ENCODE measurements at regions not wholly inside any gene's neighbourhood (a gene's known extent, or its start where the extent isn't known, plus 50 kb on each side); places are given as distances from the start of the nearest gene placed in this dataset.

DNA sequence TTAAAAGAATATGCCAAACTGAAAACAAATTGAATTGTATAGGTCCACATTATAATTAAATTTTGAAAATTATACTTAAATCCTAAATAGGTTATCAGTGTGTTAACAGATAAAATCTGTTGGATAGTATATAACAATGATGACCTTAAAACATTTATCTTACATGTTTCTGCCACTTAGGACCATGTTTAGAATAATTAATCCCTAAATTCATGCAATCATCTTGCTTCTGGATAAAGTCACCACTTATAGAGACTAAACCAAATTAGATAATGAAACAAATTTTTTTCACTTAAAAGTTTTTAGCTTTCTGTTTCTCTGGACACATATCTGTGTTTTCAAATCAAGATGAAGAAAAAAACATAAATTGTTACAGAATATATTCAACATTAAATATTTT lies 511.7 kb upstream of the MIR17HG start:
- TF ChIP-seq PATZ1 (tag by site-specific recombination; IDR thresholded peaks at IDR 0.05): no peak
- TF ChIP-seq CTCF (tag by site-specific recombination; IDR thresholded peaks at IDR 0.05): no peak
- TF ChIP-seq ZNF560 (tag by site-specific recombination; IDR thresholded peaks at IDR 0.05; ENCODE audit: borderline replicate concordance): no peak
- TF ChIP-seq BCL11B (tag by site-specific recombination; IDR thresholded peaks at IDR 0.05; ENCODE audit: low read depth): no peak
- TF ChIP-seq ZBTB7A (tag by site-specific recombination; IDR thresholded peaks at IDR 0.05; ENCODE audit: low read depth): no peak
- TF ChIP-seq YY1 (tag by site-specific recombination; IDR thresholded peaks at IDR 0.05): no peak
- TF ChIP-seq ZBTB20 (tag by site-specific recombination; IDR thresholded peaks at IDR 0.05): no peak
- TF ChIP-seq SETDB1 (IDR thresholded peaks at IDR 0.05; ENCODE audit: insufficient read length, low read length): no peak
- TF ChIP-seq ZNF792 (tag by site-specific recombination; IDR thresholded peaks at IDR 0.05): no peak
- no peak for TF ChIP-seq ZNF274 (IDR thresholded peaks at IDR 0.05; ENCODE audit: low read length)
- no peak for TF ChIP-seq ZNF274 (tag by site-specific recombination; IDR thresholded peaks at IDR 0.05; ENCODE audit: borderline replicate concordance)
- no peak for TF ChIP-seq SP2 (tag by site-specific recombination; IDR thresholded peaks at IDR 0.05)
- TF ChIP-seq, protein P1, sequence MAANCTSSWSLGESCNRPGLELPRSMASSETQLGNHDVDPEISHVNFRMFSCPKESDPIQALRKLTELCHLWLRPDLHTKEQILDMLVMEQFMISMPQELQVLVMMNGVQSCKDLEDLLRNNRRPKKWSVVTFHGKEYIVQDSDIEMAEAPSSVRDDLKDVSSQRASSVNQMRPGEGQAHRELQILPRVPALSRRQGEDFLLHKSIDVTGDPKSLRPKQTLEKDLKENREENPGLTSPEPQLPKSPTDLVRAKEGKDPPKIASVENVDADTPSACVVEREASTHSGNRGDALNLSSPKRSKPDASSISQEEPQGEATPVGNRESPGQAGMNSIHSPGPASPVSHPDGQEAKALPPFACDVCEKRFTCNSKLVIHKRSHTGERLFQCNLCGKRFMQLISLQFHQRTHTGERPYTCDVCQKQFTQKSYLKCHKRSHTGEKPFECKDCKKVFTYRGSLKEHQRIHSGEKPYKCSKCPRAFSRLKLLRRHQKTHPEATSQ (tag by site-specific recombination; IDR thresholded peaks at IDR 0.05): no peak

All from HEK293 (cell line).